Peyer's patch (tissue), 4 donors: ENCODE measurements at regions not wholly inside any gene's neighbourhood (a gene's known extent, or its start where the extent isn't known, plus 50 kb on each side); places are given as distances from the start of the nearest gene placed in this dataset.

Experiments used
- POLR2A ChIP-seq, 2 donors: fragments of 450-650 bp; IDR thresholded peaks; one replicate each; pipeline ENCODE4 v1.5.1; 2017; ENCODE audit warnings: antibody characterized with exemption in 2 of 2, mild to moderate bottlenecking in 2 of 2, moderate library complexity in 2 of 2
- TF ChIP-seq, protein P1 (sequence below), 6 experiments: fragments of 450-650 bp in 4 of 6; fragments of 200-600 bp in 2 of 6; sonication (generic) in 1 of 6; IDR thresholded peaks; one replicate each; pipeline ENCODE4 v1.5.1; 2017 to 2019; ENCODE audit warnings: antibody characterized with exemption in 6 of 6, mild to moderate bottlenecking in 3 of 6, moderate library complexity in 1 of 6

DNA sequence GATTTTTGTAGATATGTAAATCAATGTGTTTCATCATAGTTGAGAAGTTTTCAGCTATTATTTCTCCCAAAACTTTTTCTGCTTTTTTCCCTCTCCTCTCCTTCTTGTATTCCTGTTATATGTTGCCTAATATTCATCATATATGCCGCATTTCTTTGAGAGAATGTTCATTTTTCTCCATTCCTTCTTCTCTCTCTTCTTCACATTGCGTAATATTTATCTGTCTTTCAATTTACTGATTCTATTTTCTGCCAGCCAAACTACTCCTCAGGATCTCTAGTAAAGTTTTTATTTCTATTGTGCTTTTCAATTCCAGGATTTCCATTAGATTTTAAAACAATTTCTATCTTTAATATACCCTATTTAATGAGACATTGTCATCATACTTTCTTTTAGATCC lies 896.8 kb downstream of the EPHA7 start:
- TF ChIP-seq, protein P1, sequence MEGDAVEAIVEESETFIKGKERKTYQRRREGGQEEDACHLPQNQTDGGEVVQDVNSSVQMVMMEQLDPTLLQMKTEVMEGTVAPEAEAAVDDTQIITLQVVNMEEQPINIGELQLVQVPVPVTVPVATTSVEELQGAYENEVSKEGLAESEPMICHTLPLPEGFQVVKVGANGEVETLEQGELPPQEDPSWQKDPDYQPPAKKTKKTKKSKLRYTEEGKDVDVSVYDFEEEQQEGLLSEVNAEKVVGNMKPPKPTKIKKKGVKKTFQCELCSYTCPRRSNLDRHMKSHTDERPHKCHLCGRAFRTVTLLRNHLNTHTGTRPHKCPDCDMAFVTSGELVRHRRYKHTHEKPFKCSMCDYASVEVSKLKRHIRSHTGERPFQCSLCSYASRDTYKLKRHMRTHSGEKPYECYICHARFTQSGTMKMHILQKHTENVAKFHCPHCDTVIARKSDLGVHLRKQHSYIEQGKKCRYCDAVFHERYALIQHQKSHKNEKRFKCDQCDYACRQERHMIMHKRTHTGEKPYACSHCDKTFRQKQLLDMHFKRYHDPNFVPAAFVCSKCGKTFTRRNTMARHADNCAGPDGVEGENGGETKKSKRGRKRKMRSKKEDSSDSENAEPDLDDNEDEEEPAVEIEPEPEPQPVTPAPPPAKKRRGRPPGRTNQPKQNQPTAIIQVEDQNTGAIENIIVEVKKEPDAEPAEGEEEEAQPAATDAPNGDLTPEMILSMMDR (IDR thresholded peaks at IDR 0.05) = no peak
- no peak for TF ChIP-seq POLR2A (IDR thresholded peaks at IDR 0.05)
